WTC11 (cell line): ENCODE measurements at regions not wholly inside any gene's neighbourhood (a gene's known extent, or its start where the extent isn't known, plus 50 kb on each side); places are given as distances from the start of the nearest gene placed in this dataset.

Source experiments
- ATAC-seq: fragments of 200-7000 bp; cut with Tn5 transposase; 2 replicates; pipeline ENCODE4 v1.10.0; 2021; ENCODE audit warnings: mild to moderate bottlenecking, moderate library complexity
- CTCF ChIA-PET: fragments of 300-600 bp; sonication (Branson Sonifier 250); formaldehyde crosslinking; loops from one replicate; lab custom pipeline; 2021; ENCODE audit warnings: antibody characterized with exemption; lab: Charles Lee
- POLR2A ChIA-PET: fragments of 350-600 bp; sonication (Branson Sonifier 250); formaldehyde crosslinking; loops from one replicate; lab custom pipeline; 2021; ENCODE audit warnings: antibody characterized with exemption; lab: Charles Lee
- DNase-seq: peaks from one replicate; pipeline ENCODE4 v3.0.0; 2021; ENCODE audit warnings: low spot score
- H3K27ac Mint-ChIP-seq: 2 replicates; pipeline ENCODE4 v1.8.0; 2021; ENCODE audit warnings: mixed read lengths
- H3K27me3 Mint-ChIP-seq: 2 replicates; pipeline ENCODE4 v1.8.0; 2021; ENCODE audit warnings: low read depth, mild to moderate bottlenecking, moderate library complexity, mixed read lengths
- H3K36me3 Mint-ChIP-seq: 2 replicates; pipeline ENCODE4 v1.8.0; 2021; ENCODE audit warnings: mixed read lengths
- H3K4me1 Mint-ChIP-seq: 2 replicates; pipeline ENCODE4 v1.8.0; 2022; ENCODE audit warnings: mixed read lengths
- H3K4me3 Mint-ChIP-seq: 2 replicates; pipeline ENCODE4 v1.8.0; 2021; ENCODE audit warnings: mild to moderate bottlenecking, moderate library complexity, mixed read lengths
- H3K9me3 Mint-ChIP-seq: 2 replicates; pipeline ENCODE4 v1.8.0; 2021; ENCODE audit warnings: mixed read lengths
- ATF3 ChIP-seq: sonication (generic); formaldehyde crosslinking; conservative IDR thresholded peaks from 2 replicates; pipeline ENCODE4 v1.8.1; 2022; ENCODE audit warnings: mild to moderate bottlenecking, missing genetic modification reagents
- E2F1 ChIP-seq: sonication (generic); formaldehyde crosslinking; IDR thresholded peaks from 2 replicates; pipeline ENCODE4 v1.8.0; 2022; ENCODE audit warnings: mild to moderate bottlenecking, missing genetic modification reagents
- ELF4 ChIP-seq: sonication (generic); formaldehyde crosslinking; IDR thresholded peaks from 2 replicates; pipeline ENCODE4 v1.8.1; 2022; ENCODE audit warnings: low read depth, mild to moderate bottlenecking, moderate library complexity, missing genetic modification reagents
- ERG ChIP-seq: fragments of 250-450 bp; sonication (Bioruptor Pico); IDR thresholded peaks from 2 replicates; pipeline ENCODE4 v1.8.0; 2021; ENCODE audit warnings: mild to moderate bottlenecking
- FOXK1 ChIP-seq: sonication (generic); formaldehyde crosslinking; IDR thresholded peaks from 2 replicates; pipeline ENCODE4 v1.8.0; 2022; ENCODE audit warnings: mild to moderate bottlenecking, moderate library complexity, missing genetic modification reagents
- GABPB1 ChIP-seq: sonication (generic); formaldehyde crosslinking; IDR thresholded peaks from 2 replicates; pipeline ENCODE4 v1.8.1; 2023; ENCODE audit warnings: mild to moderate bottlenecking, missing genetic modification reagents
- IRF2 ChIP-seq: sonication (generic); formaldehyde crosslinking; IDR thresholded peaks from 2 replicates; pipeline ENCODE4 v1.8.0; 2022; ENCODE audit warnings: low read depth, missing genetic modification reagents, borderline replicate concordance
- MAX ChIP-seq: sonication (generic); formaldehyde crosslinking; IDR thresholded peaks from 2 replicates; pipeline ENCODE4 v1.8.0; 2022; ENCODE audit warnings: mild to moderate bottlenecking, missing genetic modification reagents
- MXD4 ChIP-seq: fragments of 250-450 bp; sonication (Bioruptor Pico); IDR thresholded peaks from 2 replicates; pipeline ENCODE4 v1.8.0; 2021; ENCODE audit warnings: mild to moderate bottlenecking, moderate library complexity, borderline replicate concordance
- NFYB ChIP-seq: sonication (generic); formaldehyde crosslinking; conservative IDR thresholded peaks from 2 replicates; pipeline ENCODE4 v1.8.0; 2022; ENCODE audit warnings: low read depth, missing genetic modification reagents
- SP1 ChIP-seq: sonication (generic); formaldehyde crosslinking; conservative IDR thresholded peaks from 2 replicates; pipeline ENCODE4 v1.8.1; 2022; ENCODE audit warnings: missing genetic modification reagents
- ZNF121 ChIP-seq: sonication (generic); formaldehyde crosslinking; IDR thresholded peaks from 2 replicates; pipeline ENCODE4 v1.8.0; 2023; ENCODE audit warnings: missing genetic modification reagents
- ZNF263 ChIP-seq: sonication (generic); formaldehyde crosslinking; IDR thresholded peaks from 2 replicates; pipeline ENCODE4 v1.8.1; 2022; ENCODE audit warnings: low read depth, mild to moderate bottlenecking, moderate library complexity, missing genetic modification reagents
- TF ChIP-seq, protein P1 (sequence below): fragments of 250-450 bp; sonication (Bioruptor Pico); IDR thresholded peaks from 2 replicates; pipeline ENCODE4 v1.9.0; 2021; ENCODE audit warnings: mild to moderate bottlenecking, borderline replicate concordance
- TF ChIP-seq, protein P2 (sequence below): fragments of 250-450 bp; sonication (Bioruptor Pico); IDR thresholded peaks from 2 replicates; pipeline ENCODE4 v1.9.0; 2021; ENCODE audit warnings: mild to moderate bottlenecking
- TF ChIP-seq, protein P3 (sequence below): sonication (generic); formaldehyde crosslinking; IDR thresholded peaks from 2 replicates; pipeline ENCODE4 v1.8.0; 2022; ENCODE audit warnings: mild to moderate bottlenecking, missing genetic modification reagents
- TF ChIP-seq, protein P4 (sequence below): sonication (generic); formaldehyde crosslinking; IDR thresholded peaks from 2 replicates; pipeline ENCODE4 v1.8.0; 2023; ENCODE audit warnings: missing genetic modification reagents
- TF ChIP-seq, protein P5 (sequence below): sonication (generic); formaldehyde crosslinking; IDR thresholded peaks from 2 replicates; pipeline ENCODE4 v1.8.1; 2023; ENCODE audit warnings: mild to moderate bottlenecking, missing genetic modification reagents, moderate library complexity
- TF ChIP-seq, protein P6 (sequence below): fragments of 250-450 bp; sonication (Bioruptor Pico); conservative IDR thresholded peaks from 2 replicates; pipeline ENCODE4 v1.9.0; 2021; ENCODE audit warnings: mild to moderate bottlenecking

GRCh38 chr18:56238576-56238975, 399.8 kb downstream of the TXNL1 start:
- Mint-ChIP-seq H3K27ac (no peak overlapping the region), H3K4me3 (no peak overlapping the region), H3K27me3 (no peaks in the 10 kb centered on the region), H3K4me1 (peaks cover 8% of the 10 kb centered on the region; the same call in 1 of the 2 replicates), H3K9me3 (peaks cover 5% of the 10 kb centered on the region), H3K36me3 (no peaks in the 10 kb centered on the region)
- CTCF ChIA-PET = no interaction called here
- ATAC-seq (no peak), DNase-seq (no peak)
- POLR2A ChIA-PET = no interaction called here
- no peak for TF ChIP-seq MAX (CRISPR knock-in tag)
- TF ChIP-seq NFYB (CRISPR knock-in tag) = no peak
- TF ChIP-seq, protein P1, sequence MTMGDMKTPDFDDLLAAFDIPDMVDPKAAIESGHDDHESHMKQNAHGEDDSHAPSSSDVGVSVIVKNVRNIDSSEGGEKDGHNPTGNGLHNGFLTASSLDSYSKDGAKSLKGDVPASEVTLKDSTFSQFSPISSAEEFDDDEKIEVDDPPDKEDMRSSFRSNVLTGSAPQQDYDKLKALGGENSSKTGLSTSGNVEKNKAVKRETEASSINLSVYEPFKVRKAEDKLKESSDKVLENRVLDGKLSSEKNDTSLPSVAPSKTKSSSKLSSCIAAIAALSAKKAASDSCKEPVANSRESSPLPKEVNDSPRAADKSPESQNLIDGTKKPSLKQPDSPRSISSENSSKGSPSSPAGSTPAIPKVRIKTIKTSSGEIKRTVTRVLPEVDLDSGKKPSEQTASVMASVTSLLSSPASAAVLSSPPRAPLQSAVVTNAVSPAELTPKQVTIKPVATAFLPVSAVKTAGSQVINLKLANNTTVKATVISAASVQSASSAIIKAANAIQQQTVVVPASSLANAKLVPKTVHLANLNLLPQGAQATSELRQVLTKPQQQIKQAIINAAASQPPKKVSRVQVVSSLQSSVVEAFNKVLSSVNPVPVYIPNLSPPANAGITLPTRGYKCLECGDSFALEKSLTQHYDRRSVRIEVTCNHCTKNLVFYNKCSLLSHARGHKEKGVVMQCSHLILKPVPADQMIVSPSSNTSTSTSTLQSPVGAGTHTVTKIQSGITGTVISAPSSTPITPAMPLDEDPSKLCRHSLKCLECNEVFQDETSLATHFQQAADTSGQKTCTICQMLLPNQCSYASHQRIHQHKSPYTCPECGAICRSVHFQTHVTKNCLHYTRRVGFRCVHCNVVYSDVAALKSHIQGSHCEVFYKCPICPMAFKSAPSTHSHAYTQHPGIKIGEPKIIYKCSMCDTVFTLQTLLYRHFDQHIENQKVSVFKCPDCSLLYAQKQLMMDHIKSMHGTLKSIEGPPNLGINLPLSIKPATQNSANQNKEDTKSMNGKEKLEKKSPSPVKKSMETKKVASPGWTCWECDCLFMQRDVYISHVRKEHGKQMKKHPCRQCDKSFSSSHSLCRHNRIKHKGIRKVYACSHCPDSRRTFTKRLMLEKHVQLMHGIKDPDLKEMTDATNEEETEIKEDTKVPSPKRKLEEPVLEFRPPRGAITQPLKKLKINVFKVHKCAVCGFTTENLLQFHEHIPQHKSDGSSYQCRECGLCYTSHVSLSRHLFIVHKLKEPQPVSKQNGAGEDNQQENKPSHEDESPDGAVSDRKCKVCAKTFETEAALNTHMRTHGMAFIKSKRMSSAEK (CRISPR knock-in tag) = no peak
- TF ChIP-seq, protein P2, sequence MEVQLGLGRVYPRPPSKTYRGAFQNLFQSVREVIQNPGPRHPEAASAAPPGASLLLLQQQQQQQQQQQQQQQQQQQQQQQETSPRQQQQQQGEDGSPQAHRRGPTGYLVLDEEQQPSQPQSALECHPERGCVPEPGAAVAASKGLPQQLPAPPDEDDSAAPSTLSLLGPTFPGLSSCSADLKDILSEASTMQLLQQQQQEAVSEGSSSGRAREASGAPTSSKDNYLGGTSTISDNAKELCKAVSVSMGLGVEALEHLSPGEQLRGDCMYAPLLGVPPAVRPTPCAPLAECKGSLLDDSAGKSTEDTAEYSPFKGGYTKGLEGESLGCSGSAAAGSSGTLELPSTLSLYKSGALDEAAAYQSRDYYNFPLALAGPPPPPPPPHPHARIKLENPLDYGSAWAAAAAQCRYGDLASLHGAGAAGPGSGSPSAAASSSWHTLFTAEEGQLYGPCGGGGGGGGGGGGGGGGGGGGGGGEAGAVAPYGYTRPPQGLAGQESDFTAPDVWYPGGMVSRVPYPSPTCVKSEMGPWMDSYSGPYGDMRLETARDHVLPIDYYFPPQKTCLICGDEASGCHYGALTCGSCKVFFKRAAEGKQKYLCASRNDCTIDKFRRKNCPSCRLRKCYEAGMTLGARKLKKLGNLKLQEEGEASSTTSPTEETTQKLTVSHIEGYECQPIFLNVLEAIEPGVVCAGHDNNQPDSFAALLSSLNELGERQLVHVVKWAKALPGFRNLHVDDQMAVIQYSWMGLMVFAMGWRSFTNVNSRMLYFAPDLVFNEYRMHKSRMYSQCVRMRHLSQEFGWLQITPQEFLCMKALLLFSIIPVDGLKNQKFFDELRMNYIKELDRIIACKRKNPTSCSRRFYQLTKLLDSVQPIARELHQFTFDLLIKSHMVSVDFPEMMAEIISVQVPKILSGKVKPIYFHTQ (CRISPR knock-in tag) = no peak
- TF ChIP-seq GABPB1 (CRISPR knock-in tag) = no peak
- no peak for TF ChIP-seq ZNF121 (CRISPR knock-in tag)
- TF ChIP-seq, protein P3, sequence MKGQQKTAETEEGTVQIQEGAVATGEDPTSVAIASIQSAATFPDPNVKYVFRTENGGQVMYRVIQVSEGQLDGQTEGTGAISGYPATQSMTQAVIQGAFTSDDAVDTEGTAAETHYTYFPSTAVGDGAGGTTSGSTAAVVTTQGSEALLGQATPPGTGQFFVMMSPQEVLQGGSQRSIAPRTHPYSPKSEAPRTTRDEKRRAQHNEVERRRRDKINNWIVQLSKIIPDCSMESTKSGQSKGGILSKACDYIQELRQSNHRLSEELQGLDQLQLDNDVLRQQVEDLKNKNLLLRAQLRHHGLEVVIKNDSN (CRISPR knock-in tag) = no peak
- TF ChIP-seq SP1 = no peak
- no peak for TF ChIP-seq ZNF263 (CRISPR knock-in tag)
- TF ChIP-seq FOXK1 (CRISPR knock-in tag) = no peak
- TF ChIP-seq ELF4 (CRISPR knock-in tag) = no peak
- TF ChIP-seq IRF2 (CRISPR knock-in tag) = no peak
- TF ChIP-seq ATF3 (CRISPR knock-in tag) = no peak
- TF ChIP-seq, protein P4, sequence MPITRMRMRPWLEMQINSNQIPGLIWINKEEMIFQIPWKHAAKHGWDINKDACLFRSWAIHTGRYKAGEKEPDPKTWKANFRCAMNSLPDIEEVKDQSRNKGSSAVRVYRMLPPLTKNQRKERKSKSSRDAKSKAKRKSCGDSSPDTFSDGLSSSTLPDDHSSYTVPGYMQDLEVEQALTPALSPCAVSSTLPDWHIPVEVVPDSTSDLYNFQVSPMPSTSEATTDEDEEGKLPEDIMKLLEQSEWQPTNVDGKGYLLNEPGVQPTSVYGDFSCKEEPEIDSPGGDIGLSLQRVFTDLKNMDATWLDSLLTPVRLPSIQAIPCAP = no peak
- no peak for TF ChIP-seq ERG
- no peak for TF ChIP-seq E2F1 (CRISPR knock-in tag)
- no peak for TF ChIP-seq MXD4
- TF ChIP-seq, protein P5, sequence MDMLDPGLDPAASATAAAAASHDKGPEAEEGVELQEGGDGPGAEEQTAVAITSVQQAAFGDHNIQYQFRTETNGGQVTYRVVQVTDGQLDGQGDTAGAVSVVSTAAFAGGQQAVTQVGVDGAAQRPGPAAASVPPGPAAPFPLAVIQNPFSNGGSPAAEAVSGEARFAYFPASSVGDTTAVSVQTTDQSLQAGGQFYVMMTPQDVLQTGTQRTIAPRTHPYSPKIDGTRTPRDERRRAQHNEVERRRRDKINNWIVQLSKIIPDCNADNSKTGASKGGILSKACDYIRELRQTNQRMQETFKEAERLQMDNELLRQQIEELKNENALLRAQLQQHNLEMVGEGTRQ (CRISPR knock-in tag) = no peak
- TF ChIP-seq, protein P6, sequence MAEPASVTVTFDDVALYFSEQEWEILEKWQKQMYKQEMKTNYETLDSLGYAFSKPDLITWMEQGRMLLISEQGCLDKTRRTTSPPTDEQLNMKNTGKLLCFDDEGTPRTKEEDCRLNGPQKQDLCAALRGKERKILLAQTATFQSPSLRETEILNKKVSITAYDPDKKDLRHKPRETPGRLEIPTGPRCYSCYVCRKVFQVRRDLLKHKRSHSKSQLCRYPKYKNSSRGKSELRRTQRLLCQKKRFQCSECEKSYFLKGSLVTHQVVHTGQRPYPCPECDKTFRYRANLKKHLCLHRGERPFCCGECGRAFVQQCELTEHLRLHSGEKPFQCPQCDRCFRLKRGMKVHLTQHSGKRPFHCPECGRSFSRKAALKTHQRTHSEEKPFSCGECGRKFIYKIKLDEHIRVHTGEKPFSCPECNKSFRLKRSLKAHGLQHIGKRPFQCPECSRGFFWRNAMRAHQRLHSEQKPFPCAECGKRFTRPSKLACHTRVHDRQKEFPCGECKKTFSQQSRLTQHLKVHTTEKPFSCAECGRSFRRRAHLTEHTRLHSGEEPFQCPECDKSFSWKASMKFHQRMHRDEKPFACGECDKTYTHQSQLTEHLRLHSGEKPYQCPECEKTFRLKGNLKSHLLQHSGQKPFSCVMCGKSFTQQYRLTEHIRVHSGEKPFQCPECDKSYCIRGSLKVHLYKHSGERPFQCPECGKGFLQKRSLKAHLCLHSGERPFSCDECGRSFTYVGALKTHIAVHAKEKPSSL (CRISPR knock-in tag) = no peak
